Nephron (organoid): ENCODE measurements at regions not wholly inside any gene's neighbourhood (a gene's known extent, or its start where the extent isn't known, plus 50 kb on each side); places are given as distances from the start of the nearest gene placed in this dataset.
"Not testable (repeated sequence)": the region's sequence is repeated elsewhere in the genome, so short reads cannot be mapped to it uniquely, and the experiment has no call there.

ENCODE experiments used
- H3K27ac Mint-ChIP-seq, 3 experiments: 2 replicates each; pipeline ENCODE4 v1.8.0; 2020; ENCODE audit warnings: mixed read lengths in 3 of 3, mild to moderate bottlenecking in 2 of 3, moderate library complexity in 1 of 3
- H3K27me3 Mint-ChIP-seq: 2 replicates; pipeline ENCODE4 v1.8.0; 2021; ENCODE audit warnings: low read depth, mild to moderate bottlenecking, moderate library complexity, mixed read lengths
- H3K36me3 Mint-ChIP-seq: 2 replicates; pipeline ENCODE4 v1.8.0; 2020; ENCODE audit warnings: low read depth, mixed read lengths
- H3K4me1 Mint-ChIP-seq: 2 replicates; pipeline ENCODE4 v1.8.0; 2020; ENCODE audit warnings: mixed read lengths
- H3K4me3 Mint-ChIP-seq, 3 experiments: 2 replicates each; pipeline ENCODE4 v1.8.0; 2020; ENCODE audit warnings: mild to moderate bottlenecking in 3 of 3, mixed read lengths in 3 of 3, moderate library complexity in 2 of 3
- H3K9me3 Mint-ChIP-seq: 2 replicates; pipeline ENCODE4 v1.8.0; 2020; ENCODE audit warnings: mixed read lengths
- CTCF ChIP-seq, 3 experiments: fragments of 200-600 bp; sonication (generic); IDR thresholded peaks; one replicate each; pipeline ENCODE4 v1.5.0; 2021; ENCODE audit warnings: antibody characterized with exemption in 3 of 3; ENCODE audit not compliant: unreplicated experiment in 3 of 3

GRCh38 chr14:105702275-105702817, 176.0 kb downstream of the TMEM121 start:
- TF ChIP-seq CTCF (IDR thresholded peaks at IDR 0.05; ENCODE audit: unreplicated experiment in 3 of 3), result no peak
- no peak overlapping the region for H3K27ac Mint-ChIP-seq
- peaks cover 20% of the 10 kb centered on the region for H3K36me3 Mint-ChIP-seq
- peaks cover 41% of the 10 kb centered on the region for H3K9me3 Mint-ChIP-seq
- no peak overlapping the region for H3K4me3 Mint-ChIP-seq
- no peaks in the 10 kb centered on the region for H3K27me3 Mint-ChIP-seq
- H3K4me1 Mint-ChIP-seq, result no peaks in the 10 kb centered on the region

- Mint-ChIP-seq H3K36me3 (peaks cover 15% of the 10 kb centered on the region), H3K9me3 (peaks cover 36% of the 10 kb centered on the region)
- not testable (repeated sequence) for H3K4me1 Mint-ChIP-seq, H3K27ac Mint-ChIP-seq, H3K4me3 Mint-ChIP-seq, H3K27me3 Mint-ChIP-seq
Measured at GRCh38 chr14:105703044-105703665, 176.8 kb downstream of the TMEM121 start.

- H3K4me1 Mint-ChIP-seq, H3K4me3 Mint-ChIP-seq: not testable (repeated sequence)
- peaks cover 33% of the 10 kb centered on the region for H3K9me3 Mint-ChIP-seq
Measured at GRCh38 chr14:105704091-105704490, 177.7 kb downstream of the TMEM121 start.

GRCh38 chr14:105704492-105704891, 178.1 kb downstream of the TMEM121 start:
- peaks cover 12% of the 10 kb centered on the region for H3K36me3 Mint-ChIP-seq
- H3K27me3 Mint-ChIP-seq, H3K27ac Mint-ChIP-seq, H3K4me3 Mint-ChIP-seq, H3K4me1 Mint-ChIP-seq: not testable (repeated sequence)
- peaks cover 36% of the 10 kb centered on the region for H3K9me3 Mint-ChIP-seq

More at GRCh38 chr14:105704091-105704490, 177.7 kb downstream of the TMEM121 start:
- H3K27me3 Mint-ChIP-seq, H3K27ac Mint-ChIP-seq: not testable (repeated sequence)
- H3K36me3 Mint-ChIP-seq, result peaks cover 12% of the 10 kb centered on the region

- H3K4me3 Mint-ChIP-seq, H3K36me3 Mint-ChIP-seq, H3K27me3 Mint-ChIP-seq, H3K4me1 Mint-ChIP-seq, H3K27ac Mint-ChIP-seq: not testable (repeated sequence)
- peaks cover 42% of the 10 kb centered on the region for H3K9me3 Mint-ChIP-seq
Measured at GRCh38 chr14:105705512-105705861, 179.1 kb downstream of the TMEM121 start.

GRCh38 chr14:105705862-105706700, 179.7 kb downstream of the TMEM121 start:
- peaks cover 36% of the 10 kb centered on the region for H3K9me3 Mint-ChIP-seq
- not testable (repeated sequence) for H3K4me3 Mint-ChIP-seq, H3K4me1 Mint-ChIP-seq, H3K27ac Mint-ChIP-seq, H3K36me3 Mint-ChIP-seq, H3K27me3 Mint-ChIP-seq

GRCh38 chr14:105706701-105707019, 180.3 kb downstream of the TMEM121 start:
- H3K36me3 Mint-ChIP-seq, H3K4me1 Mint-ChIP-seq: not testable (repeated sequence)

GRCh38 chr14:105707099-105707498, 180.7 kb downstream of the TMEM121 start:
- H3K36me3 Mint-ChIP-seq, H3K4me1 Mint-ChIP-seq, H3K27ac Mint-ChIP-seq, H3K4me3 Mint-ChIP-seq, H3K27me3 Mint-ChIP-seq: not testable (repeated sequence)
- H3K9me3 Mint-ChIP-seq, result peaks cover 27% of the 10 kb centered on the region

More at GRCh38 chr14:105706701-105707019, 180.3 kb downstream of the TMEM121 start:
- not testable (repeated sequence) for H3K4me3 Mint-ChIP-seq, H3K27me3 Mint-ChIP-seq, H3K27ac Mint-ChIP-seq
- H3K9me3 Mint-ChIP-seq, result peaks cover 32% of the 10 kb centered on the region

- H3K36me3 Mint-ChIP-seq, H3K4me3 Mint-ChIP-seq, H3K4me1 Mint-ChIP-seq, H3K27me3 Mint-ChIP-seq, H3K27ac Mint-ChIP-seq: not testable (repeated sequence)
- peaks cover 21% of the 10 kb centered on the region for H3K9me3 Mint-ChIP-seq
Measured at GRCh38 chr14:105707723-105708151, 181.4 kb downstream of the TMEM121 start.

GRCh38 chr14:105708251-105709134, 182.1 kb downstream of the TMEM121 start:
- H3K4me3 Mint-ChIP-seq, H3K27ac Mint-ChIP-seq, H3K4me1 Mint-ChIP-seq, H3K27me3 Mint-ChIP-seq, H3K36me3 Mint-ChIP-seq: not testable (repeated sequence)
- H3K9me3 Mint-ChIP-seq, result peaks cover 21% of the 10 kb centered on the region
